Breast epithelium (tissue), 3 donors: ENCODE measurements at regions not wholly inside any gene's neighbourhood (a gene's known extent, or its start where the extent isn't known, plus 50 kb on each side); places are given as distances from the start of the nearest gene placed in this dataset.

Experiments used
- POLR2AphosphoS5 ChIP-seq, 3 donors: sonication (generic); formaldehyde crosslinking; IDR thresholded peaks; one replicate each; pipeline ENCODE4 v1.6.1; 2017; ENCODE audit warnings: antibody characterized with exemption in 3 of 3
- TF ChIP-seq, protein P1 (sequence below), 3 donors: fragments of 450-650 bp; IDR thresholded peaks; one replicate each; pipeline ENCODE4 v1.5.1; 2016 to 2017; ENCODE audit warnings: antibody characterized with exemption in 3 of 3, mild to moderate bottlenecking in 3 of 3, moderate library complexity in 3 of 3

DNA sequence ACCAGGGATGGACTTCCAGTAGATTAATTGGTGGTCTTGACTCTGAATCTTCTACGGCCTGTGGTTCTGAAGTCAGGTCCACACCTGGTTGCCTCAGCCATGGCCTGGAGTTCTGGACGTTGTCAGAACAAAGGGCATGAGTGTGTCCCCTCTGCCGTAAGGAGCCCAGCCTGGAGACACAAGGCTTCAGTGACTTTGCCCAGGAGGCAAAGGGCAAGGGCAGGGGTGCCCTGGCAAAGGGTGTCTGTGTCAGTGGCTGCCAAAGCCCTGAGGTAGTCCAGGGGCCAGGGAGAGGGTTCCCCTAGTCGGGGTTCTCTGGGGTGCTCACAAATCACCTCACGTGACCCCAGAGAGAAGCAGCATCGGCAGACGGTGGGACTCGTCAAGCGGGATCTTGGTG, 273.2 kb upstream of the ZNF32 start:
- TF ChIP-seq, protein P1, sequence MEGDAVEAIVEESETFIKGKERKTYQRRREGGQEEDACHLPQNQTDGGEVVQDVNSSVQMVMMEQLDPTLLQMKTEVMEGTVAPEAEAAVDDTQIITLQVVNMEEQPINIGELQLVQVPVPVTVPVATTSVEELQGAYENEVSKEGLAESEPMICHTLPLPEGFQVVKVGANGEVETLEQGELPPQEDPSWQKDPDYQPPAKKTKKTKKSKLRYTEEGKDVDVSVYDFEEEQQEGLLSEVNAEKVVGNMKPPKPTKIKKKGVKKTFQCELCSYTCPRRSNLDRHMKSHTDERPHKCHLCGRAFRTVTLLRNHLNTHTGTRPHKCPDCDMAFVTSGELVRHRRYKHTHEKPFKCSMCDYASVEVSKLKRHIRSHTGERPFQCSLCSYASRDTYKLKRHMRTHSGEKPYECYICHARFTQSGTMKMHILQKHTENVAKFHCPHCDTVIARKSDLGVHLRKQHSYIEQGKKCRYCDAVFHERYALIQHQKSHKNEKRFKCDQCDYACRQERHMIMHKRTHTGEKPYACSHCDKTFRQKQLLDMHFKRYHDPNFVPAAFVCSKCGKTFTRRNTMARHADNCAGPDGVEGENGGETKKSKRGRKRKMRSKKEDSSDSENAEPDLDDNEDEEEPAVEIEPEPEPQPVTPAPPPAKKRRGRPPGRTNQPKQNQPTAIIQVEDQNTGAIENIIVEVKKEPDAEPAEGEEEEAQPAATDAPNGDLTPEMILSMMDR (IDR thresholded peaks at IDR 0.05): no peak
- TF ChIP-seq POLR2AphosphoS5 (IDR thresholded peaks at IDR 0.05): no peak
